Stimulated activated CD8-positive, alpha-beta memory T cell treated with anti-CD3 and anti-CD28 coated beads, Interleukin-7, amount 100 ng/mL, for 4 hours (primary cell): ENCODE measurements at regions not wholly inside any gene's neighbourhood (a gene's known extent, or its start where the extent isn't known, plus 50 kb on each side); places are given as distances from the start of the nearest gene placed in this dataset.
"Not testable (repeated sequence)": the region's sequence is repeated elsewhere in the genome, so short reads cannot be mapped to it uniquely, and the experiment has no call there.

Experiments used
- DNase-seq, 2 donors: peaks; one replicate each; pipeline ENCODE4 v3.0.0-alpha.2; 2020; ENCODE audit warnings: low read depth in 2 of 2

DNA sequence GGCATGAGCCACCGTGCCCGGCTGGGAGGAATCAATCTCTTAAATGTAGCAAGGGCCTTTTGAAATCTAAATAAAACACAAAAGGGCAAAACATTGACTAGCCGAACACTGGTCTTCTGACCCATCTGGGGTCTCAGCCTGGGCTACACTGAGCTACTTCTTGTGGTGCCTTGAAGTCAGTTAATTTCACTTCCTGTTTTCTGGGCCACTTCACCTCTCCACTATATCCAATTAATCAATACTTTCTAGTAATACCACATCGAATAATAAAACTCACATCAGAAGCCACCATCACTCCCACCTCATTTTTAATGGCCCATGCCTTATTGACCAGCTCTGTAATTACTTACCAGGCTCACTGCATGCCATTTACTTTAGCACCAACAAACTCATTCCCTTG lies 138.0 kb upstream of the SAMSN1 start:
- no peak for DNase-seq

DNA sequence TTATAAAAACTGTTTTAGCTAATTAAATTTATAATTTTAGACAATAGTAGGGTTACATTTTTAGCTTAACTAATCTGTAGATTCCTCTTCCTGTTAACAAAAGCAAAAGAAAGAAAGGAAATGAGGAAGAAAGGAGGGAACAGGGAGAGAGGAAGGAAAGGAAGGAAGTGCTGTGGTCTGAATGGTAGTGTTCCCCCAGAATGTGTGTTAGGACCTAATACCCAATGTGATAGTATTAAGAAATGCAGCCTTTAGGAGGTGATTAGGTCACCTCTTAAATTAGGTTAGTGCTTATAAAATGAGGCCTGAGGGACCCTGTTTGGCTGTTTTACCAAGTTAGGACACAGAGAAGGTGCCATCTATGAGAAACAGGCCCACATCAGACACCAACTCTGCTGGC lies 136.9 kb upstream of the SAMSN1 start:
- no peak for DNase-seq

DNA sequence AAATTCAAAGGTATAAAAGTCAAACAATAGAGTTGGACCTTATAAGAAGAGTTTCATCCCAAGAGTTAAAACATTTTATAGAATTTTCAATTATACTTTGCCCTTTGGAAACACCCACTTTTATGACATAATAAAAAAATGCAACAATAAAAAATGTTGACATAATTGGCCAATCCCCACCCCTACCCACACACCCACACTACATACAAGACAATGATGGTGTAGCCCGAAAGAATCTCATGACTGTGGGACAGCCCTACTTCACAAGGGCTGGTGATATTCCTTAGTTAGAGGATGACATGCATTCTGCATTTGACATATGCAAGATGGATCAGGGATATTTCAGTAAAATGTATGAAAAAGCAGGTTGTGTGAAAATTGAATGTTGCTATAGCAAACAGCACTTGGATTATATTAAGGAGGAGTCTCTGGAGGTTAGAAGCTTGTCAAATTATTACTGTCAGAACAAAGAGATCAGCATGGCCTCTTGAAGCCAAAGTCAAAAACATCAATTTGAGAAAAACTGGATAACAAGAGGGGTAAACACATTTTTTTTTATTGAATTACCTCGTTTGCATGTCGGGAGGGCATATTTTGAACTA lies 133.0 kb upstream of the SAMSN1 start:
- no peak for DNase-seq

GRCh38 chr21:14677639-14678179 lies 131.6 kb upstream of the SAMSN1 start:
- no peak for DNase-seq

GRCh38 chr21:14677013-14677412 lies 130.9 kb upstream of the SAMSN1 start:
- no peak for DNase-seq

DNA sequence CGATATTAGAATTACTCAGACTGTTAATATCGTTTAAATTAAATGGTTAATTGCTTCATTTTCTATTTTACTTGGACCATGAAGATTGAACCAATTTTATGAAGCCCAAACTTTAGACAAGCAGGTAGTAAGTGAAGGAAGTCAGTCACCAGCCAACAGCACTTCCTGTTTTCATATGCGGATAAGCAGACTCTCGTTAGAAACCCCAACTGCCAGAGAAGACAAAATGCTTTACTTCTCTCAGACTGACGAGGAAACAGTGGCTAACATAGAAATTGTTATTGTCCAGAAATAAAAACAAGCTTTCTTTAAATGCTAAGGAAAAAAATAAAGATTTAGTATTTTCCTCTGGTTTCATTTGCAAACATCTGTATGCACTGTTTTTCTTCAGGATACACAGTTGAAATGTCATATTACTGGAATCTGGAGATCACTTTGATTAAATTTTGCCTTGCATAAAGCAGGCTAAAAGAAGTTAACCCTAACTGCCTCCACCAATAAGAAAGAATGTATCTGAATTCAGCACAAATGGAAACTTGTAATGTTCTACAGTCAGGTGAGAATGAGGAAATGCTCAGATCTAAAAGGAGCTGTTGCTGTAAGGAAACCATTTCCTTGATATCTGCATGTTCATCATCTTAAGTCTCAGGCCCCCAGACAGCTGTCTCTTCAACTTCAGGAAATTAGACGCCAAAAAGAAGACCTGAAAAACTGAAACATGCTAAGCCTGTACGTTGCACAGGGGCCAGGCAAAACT lies 129.8 kb upstream of the SAMSN1 start:
- DNase-seq: no peak

GRCh38 chr21:14673649-14674048 lies 127.5 kb upstream of the SAMSN1 start:
- DNase-seq: no peak

GRCh38 chr21:14672466-14672865 lies 126.4 kb upstream of the SAMSN1 start:
- no peak for DNase-seq

DNA sequence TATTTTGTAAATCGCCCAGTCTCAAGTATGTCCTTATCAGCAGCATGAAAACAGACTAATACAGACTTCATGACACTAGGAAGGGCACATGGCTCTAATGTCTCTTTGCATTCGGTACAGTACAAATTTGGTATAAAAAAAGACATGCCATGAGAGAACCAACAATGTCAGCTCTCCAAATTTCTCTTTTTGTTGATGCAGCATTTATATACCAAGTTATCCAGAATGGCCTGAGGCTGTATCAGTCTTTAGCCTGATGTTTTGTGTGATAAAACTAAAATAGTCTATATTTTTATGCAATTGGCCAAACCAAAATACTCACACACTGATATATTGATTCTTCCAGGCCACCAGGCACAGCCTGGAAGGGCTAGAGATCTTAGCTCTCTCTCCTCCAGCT lies 124.3 kb upstream of the SAMSN1 start:
- no peak for DNase-seq

DNA sequence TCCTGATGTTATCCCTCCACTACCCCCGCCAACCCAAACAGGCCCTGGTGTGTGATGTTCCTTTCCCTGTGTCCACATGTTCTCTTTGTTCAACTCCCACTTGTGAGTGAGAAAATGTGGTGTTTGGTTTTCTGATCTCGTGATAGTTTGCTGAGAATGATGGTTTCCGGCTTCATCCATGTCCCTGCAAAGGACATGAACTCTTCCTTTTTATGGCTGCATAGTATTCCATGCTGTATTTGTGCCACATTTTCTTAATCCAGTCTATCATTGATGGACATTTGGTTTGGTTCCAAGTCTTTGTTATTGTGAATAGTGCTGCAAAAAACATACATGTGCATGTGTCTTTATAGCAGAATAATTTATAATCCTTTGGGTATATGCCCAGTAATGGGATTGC lies 123.0 kb upstream of the SAMSN1 start:
- DNase-seq: not testable (repeated sequence)

GRCh38 chr21:14657241-14658008 lies 111.3 kb upstream of the SAMSN1 start:
- no peak for DNase-seq

DNA sequence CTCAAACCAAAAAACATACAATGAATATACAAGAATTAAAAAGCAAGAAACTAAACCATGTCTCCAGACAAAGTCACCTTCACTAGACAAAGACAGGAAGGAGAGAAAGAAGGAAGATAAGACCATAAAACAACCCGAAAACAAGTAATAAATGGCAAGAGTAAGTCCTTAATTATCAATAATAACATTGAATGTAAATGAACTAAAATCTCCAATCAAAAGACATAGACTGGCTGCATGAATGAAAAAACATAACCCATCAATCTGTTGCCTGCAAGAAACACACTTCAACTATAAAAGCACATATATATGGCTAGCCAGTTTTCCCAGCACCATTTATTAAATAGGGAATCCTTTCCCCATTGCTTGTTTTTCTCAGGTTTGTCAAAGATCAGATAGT lies 100.8 kb upstream of the SAMSN1 start:
- no peak for DNase-seq

- DNase-seq: no peak
These were observed 99.6 kb upstream of the SAMSN1 start for GRCh38 chr21:14645702-14646101.

GRCh38 chr21:14632359-14632758 lies 86.2 kb upstream of the SAMSN1 start:
- no peak for DNase-seq

GRCh38 chr21:14630556-14631069 lies 84.5 kb upstream of the SAMSN1 start:
- no peak for DNase-seq

DNA sequence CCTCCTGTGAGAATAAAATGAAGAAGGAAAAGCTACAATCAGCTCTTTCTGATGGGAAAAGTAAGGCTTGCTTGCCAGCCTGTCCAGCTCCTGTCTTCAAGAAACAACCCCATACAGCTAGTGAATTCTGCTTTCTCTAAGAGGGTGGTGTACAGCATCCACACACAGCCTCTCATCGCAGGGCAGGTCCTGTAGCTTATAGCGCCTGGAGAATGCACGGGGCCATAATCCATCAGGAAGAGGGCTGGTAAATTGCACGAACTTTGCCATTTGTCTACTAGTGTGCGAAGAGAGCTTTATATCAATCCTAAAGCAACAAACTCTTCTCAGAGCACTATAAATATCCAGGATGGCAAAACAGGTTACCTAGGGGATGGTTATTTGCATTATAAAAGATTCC lies 83.3 kb upstream of the SAMSN1 start:
- no peak for DNase-seq

GRCh38 chr21:14623079-14623478 lies 77.0 kb upstream of the SAMSN1 start:
- DNase-seq: not testable (repeated sequence)

DNA sequence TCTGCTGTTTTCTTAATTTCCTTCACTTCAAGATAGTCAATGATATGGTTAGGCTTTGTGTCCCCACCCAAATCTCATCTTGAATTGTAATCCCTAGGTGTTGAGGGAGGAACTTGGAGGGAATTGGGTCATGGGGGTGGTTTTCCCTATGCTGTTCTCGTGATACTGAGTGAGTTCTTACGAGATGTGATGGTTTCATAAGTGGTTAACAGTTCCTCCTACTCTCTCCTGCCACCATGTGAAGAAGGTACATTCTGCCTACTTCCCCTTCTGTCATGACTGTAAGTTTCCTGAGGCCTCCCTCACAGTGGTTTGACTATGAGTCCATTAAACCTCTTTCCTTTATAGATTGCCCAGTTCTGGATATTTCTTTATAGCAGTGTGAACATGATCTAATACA lies 74.0 kb upstream of the SAMSN1 start:
- no peak for DNase-seq

GRCh38 chr21:14617871-14618270 lies 71.8 kb upstream of the SAMSN1 start:
- DNase-seq: no peak

- no peak for DNase-seq
These were observed 70.9 kb upstream of the SAMSN1 start for GRCh38 chr21:14617040-14617393.

DNA sequence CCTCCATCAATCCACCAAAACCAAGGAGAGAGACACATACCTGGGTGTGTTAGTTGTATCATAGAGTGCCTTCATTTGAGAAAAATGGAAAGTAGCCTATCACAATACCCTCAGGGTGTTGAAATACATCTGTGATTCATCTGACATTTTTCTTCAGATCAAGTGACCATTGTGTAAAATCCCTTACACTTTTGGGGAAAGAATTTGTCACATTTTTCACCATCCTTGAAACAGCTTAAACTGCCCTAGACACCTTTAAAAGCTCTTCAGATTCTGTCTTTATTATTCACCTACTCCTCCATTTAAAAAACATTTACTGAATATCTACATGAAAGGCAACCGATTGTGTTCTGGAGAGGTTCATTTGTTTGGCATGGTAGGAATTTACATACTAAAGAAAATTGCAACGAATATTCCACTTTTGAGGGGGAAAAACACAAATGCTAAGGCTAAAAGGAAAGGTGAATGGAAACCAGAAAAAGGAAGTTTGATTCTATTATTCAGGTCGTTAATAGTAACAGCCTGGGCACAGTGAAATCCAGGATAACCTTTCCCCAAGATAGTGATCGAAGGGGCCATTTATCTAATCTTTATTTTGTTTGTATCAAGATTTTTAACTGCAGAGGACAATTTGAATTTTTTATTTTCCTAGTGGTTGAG lies 70.4 kb upstream of the SAMSN1 start:
- DNase-seq: no peak

GRCh38 chr21:14615359-14615974 lies 69.4 kb upstream of the SAMSN1 start:
- DNase-seq: no peak
